GM21619 (cell line): ENCODE measurements at regions not wholly inside any gene's neighbourhood (a gene's known extent, or its start where the extent isn't known, plus 50 kb on each side); places are given as distances from the start of the nearest gene placed in this dataset.
"Not testable (repeated sequence)": the region's sequence is repeated elsewhere in the genome, so short reads cannot be mapped to it uniquely, and the experiment has no call there.

Source experiments
- ATAC-seq: cut with Tn5 transposase; IDR thresholded peaks from one replicate; pipeline ENCODE4 v1.9.1; 2021; ENCODE audit not compliant: unreplicated experiment

- ATAC-seq, result no peak
These were observed 435.7 kb downstream of the MAT2B start for GRCh38 chr5:163941079-163941478.

- ATAC-seq, result peak; percentile 34
These were observed 438.1 kb downstream of the MAT2B start for GRCh38 chr5:163943546-163943945.

GRCh38 chr5:163944738-163945137 is 439.3 kb downstream of the MAT2B start:
- ATAC-seq, result no peak

- no peak for ATAC-seq
These were observed 442.6 kb downstream of the MAT2B start for GRCh38 chr5:163947848-163948666.

- no peak for ATAC-seq
These were observed 444.8 kb downstream of the MAT2B start for GRCh38 chr5:163950248-163950647.

- ATAC-seq, result no peak
These were observed 445.6 kb downstream of the MAT2B start for GRCh38 chr5:163951069-163951468.

- ATAC-seq, result no peak
These were observed 448.5 kb downstream of the MAT2B start for GRCh38 chr5:163953901-163954300.

- ATAC-seq, result not testable (repeated sequence)
These were observed 455.8 kb downstream of the MAT2B start for GRCh38 chr5:163961230-163961629.

- ATAC-seq, result no peak
These were observed 458.5 kb downstream of the MAT2B start for GRCh38 chr5:163963881-163964280.

GRCh38 chr5:163964671-163965070 is 459.3 kb downstream of the MAT2B start:
- no peak for ATAC-seq

GRCh38 chr5:163967268-163967667 is 461.8 kb downstream of the MAT2B start:
- no peak for ATAC-seq

- ATAC-seq, result no peak
These were observed 463.2 kb downstream of the MAT2B start for GRCh38 chr5:163968651-163969050.

- ATAC-seq, result no peak
These were observed 471.3 kb downstream of the MAT2B start for GRCh38 chr5:163976696-163977095.

- ATAC-seq, result peak; percentile 63
These were observed 473.5 kb downstream of the MAT2B start for GRCh38 chr5:163978897-163979296.

- ATAC-seq, result no peak
These were observed 483.1 kb downstream of the MAT2B start for GRCh38 chr5:163988566-163988965.

- no peak for ATAC-seq
These were observed 487.7 kb downstream of the MAT2B start for GRCh38 chr5:163993126-163993525.

- no peak for ATAC-seq
These were observed 489.8 kb downstream of the MAT2B start for GRCh38 chr5:163995206-163995605.

- ATAC-seq, result no peak
These were observed 492.5 kb downstream of the MAT2B start for GRCh38 chr5:163997965-163998364.

GRCh38 chr5:164000241-164000640 is 494.8 kb downstream of the MAT2B start:
- ATAC-seq, result no peak

GRCh38 chr5:164000819-164001218 is 495.4 kb downstream of the MAT2B start:
- no peak for ATAC-seq

GRCh38 chr5:164002214-164002613 is 496.8 kb downstream of the MAT2B start:
- ATAC-seq, result peak; percentile 10

GRCh38 chr5:164002628-164003027 is 497.2 kb downstream of the MAT2B start:
- peak; percentile 62 for ATAC-seq

- ATAC-seq, result no peak
These were observed 499.7 kb downstream of the MAT2B start for GRCh38 chr5:164005071-164005470.
